ENCODE measurements at regions not wholly inside any gene's neighbourhood (a gene's known extent, or its start where the extent isn't known, plus 50 kb on each side); places are given as distances from the start of the nearest gene placed in this dataset.
"Not testable (repeated sequence)": the region's sequence is repeated elsewhere in the genome, so short reads cannot be mapped to it uniquely, and the experiment has no call there.

DNA sequence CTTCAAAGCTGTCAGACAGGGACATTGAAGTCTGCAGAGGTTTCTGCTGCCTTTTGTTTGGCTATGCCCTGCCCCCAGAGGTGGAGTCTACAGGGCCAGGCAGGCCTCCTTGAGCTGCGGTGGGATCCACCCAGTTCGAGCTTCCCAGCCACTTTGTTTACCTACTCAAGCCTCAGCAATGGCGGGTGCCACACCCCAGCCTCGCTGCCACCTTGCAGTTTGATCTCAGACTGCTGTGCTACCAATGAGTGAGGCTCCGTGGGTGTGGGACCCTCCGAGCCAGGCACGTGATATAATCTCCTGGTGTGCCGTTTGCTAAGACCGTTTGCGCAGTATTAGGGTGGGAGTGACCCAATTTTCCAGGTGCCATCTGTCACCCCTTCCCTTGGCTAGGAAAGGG, 320.1 kb upstream of the STXBP6 start:
- not testable (repeated sequence) for TF ChIP-seq POLR2A, POLR2AphosphoS5, EP300 (IDR thresholded peaks at IDR 0.05)

Measured in suprapubic skin (tissue), 4 donors.